Endothelial cell of umbilical vein (primary cell): ENCODE measurements at regions not wholly inside any gene's neighbourhood (a gene's known extent, or its start where the extent isn't known, plus 50 kb on each side); places are given as distances from the start of the nearest gene placed in this dataset.

Experiments
- EZH2 ChIP-seq: IDR thresholded peaks from 2 replicates; pipeline ENCODE4 v1.6.1; 2012; ENCODE audit warnings: borderline replicate concordance, low read depth, mild to moderate bottlenecking, moderate library complexity, low read length, inconsistent platforms; ENCODE audit not compliant: severe bottlenecking
- FOS ChIP-seq: IDR thresholded peaks from 2 replicates; pipeline ENCODE4 v1.6.1; 2011; ENCODE audit warnings: mild to moderate bottlenecking, low read length, moderate library complexity, borderline replicate concordance; ENCODE audit not compliant: insufficient read depth
- GATA2 ChIP-seq: IDR thresholded peaks from 2 replicates; pipeline ENCODE4 v1.7.0; 2011; ENCODE audit warnings: low read depth, mild to moderate bottlenecking, moderate library complexity, mixed read lengths, low read length; ENCODE audit not compliant: insufficient read length, insufficient read depth
- JUN ChIP-seq: IDR thresholded peaks from 2 replicates; pipeline ENCODE4 v1.6.1; 2011; ENCODE audit warnings: borderline replicate concordance, low read depth; ENCODE audit not compliant: insufficient read length, insufficient read depth
- POLR2A ChIP-seq: IDR thresholded peaks from 2 replicates; pipeline ENCODE4 v1.6.1; 2012; ENCODE audit warnings: low read depth, mild to moderate bottlenecking, control low read depth, low read length
- POLR2AphosphoS5 ChIP-seq: IDR thresholded peaks from 2 replicates; pipeline ENCODE4 v1.6.1; 2012; ENCODE audit warnings: low read depth, mild to moderate bottlenecking, control low read depth, low read length, moderate library complexity; ENCODE audit not compliant: insufficient read depth
- TF ChIP-seq, protein P1 (sequence below), 2 donors: IDR thresholded peaks; 1 replicate in 1 of 2; 2 replicates in 1 of 2; pipeline ENCODE4 v1.5.1; 2011; ENCODE audit warnings: low read length in 2 of 2, mild to moderate bottlenecking in 2 of 2, moderate library complexity in 2 of 2, control low read depth in 1 of 2, inconsistent platforms in 1 of 2, low read depth in 1 of 2; ENCODE audit not compliant: insufficient read depth in 1 of 2; ENCODE audit errors: extremely low read depth in 1 of 2
- TF ChIP-seq, protein P2 (sequence below): IDR thresholded peaks from 2 replicates; pipeline ENCODE4 v1.6.1; 2011; ENCODE audit not compliant: insufficient read depth, insufficient read length

DNA sequence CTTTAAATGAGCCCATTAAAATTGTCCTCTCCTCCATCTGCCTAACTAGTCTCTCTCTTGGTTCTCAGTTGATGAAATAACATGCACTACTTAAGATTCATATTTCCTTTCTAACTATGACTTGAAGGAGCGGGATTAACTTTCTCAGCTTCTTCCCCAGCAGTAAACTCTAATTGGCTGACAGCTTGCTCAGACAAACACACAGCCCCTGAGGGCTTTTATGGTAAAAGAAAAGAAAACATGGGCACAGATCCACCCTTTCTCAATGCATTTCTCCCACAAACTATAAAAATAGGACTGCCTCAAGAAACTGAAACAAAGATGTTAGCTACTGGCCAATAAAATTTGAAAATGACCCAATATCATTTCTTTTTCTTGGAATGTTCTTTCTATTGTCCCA is 703.1 kb downstream of the ADGRL2 start:
- TF ChIP-seq, protein P1, sequence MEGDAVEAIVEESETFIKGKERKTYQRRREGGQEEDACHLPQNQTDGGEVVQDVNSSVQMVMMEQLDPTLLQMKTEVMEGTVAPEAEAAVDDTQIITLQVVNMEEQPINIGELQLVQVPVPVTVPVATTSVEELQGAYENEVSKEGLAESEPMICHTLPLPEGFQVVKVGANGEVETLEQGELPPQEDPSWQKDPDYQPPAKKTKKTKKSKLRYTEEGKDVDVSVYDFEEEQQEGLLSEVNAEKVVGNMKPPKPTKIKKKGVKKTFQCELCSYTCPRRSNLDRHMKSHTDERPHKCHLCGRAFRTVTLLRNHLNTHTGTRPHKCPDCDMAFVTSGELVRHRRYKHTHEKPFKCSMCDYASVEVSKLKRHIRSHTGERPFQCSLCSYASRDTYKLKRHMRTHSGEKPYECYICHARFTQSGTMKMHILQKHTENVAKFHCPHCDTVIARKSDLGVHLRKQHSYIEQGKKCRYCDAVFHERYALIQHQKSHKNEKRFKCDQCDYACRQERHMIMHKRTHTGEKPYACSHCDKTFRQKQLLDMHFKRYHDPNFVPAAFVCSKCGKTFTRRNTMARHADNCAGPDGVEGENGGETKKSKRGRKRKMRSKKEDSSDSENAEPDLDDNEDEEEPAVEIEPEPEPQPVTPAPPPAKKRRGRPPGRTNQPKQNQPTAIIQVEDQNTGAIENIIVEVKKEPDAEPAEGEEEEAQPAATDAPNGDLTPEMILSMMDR (IDR thresholded peaks at IDR 0.05; ENCODE audit: extremely low read depth in 1 of 2, insufficient read depth in 1 of 2, low read depth in 1 of 2, low read length in 2 of 2): no peak
- no peak for TF ChIP-seq POLR2AphosphoS5
- TF ChIP-seq, protein P2, sequence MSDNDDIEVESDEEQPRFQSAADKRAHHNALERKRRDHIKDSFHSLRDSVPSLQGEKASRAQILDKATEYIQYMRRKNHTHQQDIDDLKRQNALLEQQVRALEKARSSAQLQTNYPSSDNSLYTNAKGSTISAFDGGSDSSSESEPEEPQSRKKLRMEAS: no peak
- no peak for TF ChIP-seq POLR2A
- TF ChIP-seq JUN: no peak
- TF ChIP-seq FOS: no peak
- no peak for TF ChIP-seq EZH2
- TF ChIP-seq GATA2: no peak
